ENCODE measurements at regions not wholly inside any gene's neighbourhood (a gene's known extent, or its start where the extent isn't known, plus 50 kb on each side); places are given as distances from the start of the nearest gene placed in this dataset.

GRCh38 chr21:22258821-22259220, 1260.6 kb downstream of the NCAM2 start:
- CTCF ChIA-PET = no interaction called here
- no peak for ATAC-seq
- WGBS (ENCODE audit: insufficient coverage, insufficient replicate concordance, low lambda C conversion rate, missing lambda C conversion rate) = 41% methylated on average over 1 of the region's 1 CpG

GRCh38 chr21:22260274-22260673, 1262.1 kb downstream of the NCAM2 start:
- FAIRE-seq = no peak
- no TSS peak for BruUV-seq (replicated peaks)
- ChIA-PET RAD21 (ENCODE audit: unreplicated experiment) (no interaction called here), SMC1A (ENCODE audit: uncharacterized antibody, unreplicated experiment) (no interaction called here), POLR2A (no interaction called here), CTCF (no interaction called here)
- intact Hi-C loops (cut with micrococcal nuclease; ENCODE audit: unreplicated experiment) = no loop called here
- TF ChIP-seq NR2C2 (IDR thresholded peaks at IDR 0.05; ENCODE audit: borderline replicate concordance, control insufficient read depth, insufficient read length, low read depth) (no peak), SP1 (IDR thresholded peaks at IDR 0.05; ENCODE audit: low read depth, low read length) (no peak), CHD1 (IDR thresholded peaks at IDR 0.05; ENCODE audit: low read depth, low read length) (no peak), E2F4 (IDR thresholded peaks at IDR 0.05; ENCODE audit: low read depth, low read length) (no peak), STAT1 (conservative IDR thresholded peaks at IDR 0.05) (no peak), PBX3 (IDR thresholded peaks at IDR 0.05; ENCODE audit: insufficient replicate concordance, low read depth, low read length) (no peak), ZNF384 (IDR thresholded peaks at IDR 0.05; ENCODE audit: borderline replicate concordance, low read depth, low read length) (no peak), BHLHE40 (IDR thresholded peaks at IDR 0.05; ENCODE audit: borderline replicate concordance in 1 of 2, low read depth in 2 of 2, low read length in 1 of 2) (no peak), RB1 (IDR thresholded peaks at IDR 0.05; ENCODE audit: borderline replicate concordance) (no peak)
- no peak overlapping the region for H3K9ac ChIP-seq (ENCODE audit: control insufficient read depth, insufficient read depth, low read length)
- in situ Hi-C loops (cut with MboI) = no loop called here
- H4K20me1 ChIP-seq (ENCODE audit: control insufficient read depth, insufficient read depth) = no peaks in the 10 kb centered on the region
- H2AFZ ChIP-seq (ENCODE audit: control insufficient read depth, low read depth, low read length) = no peak overlapping the region
- WGBS (ENCODE audit: insufficient coverage, insufficient replicate concordance, low lambda C conversion rate, missing lambda C conversion rate) = 90% methylated on average over 2 of the region's 2 CpGs
- H3K27ac ChIP-seq (ENCODE audit: control insufficient read depth, insufficient read depth) = no peak overlapping the region
- no peaks in the 10 kb centered on the region for H3K4me1 ChIP-seq (ENCODE audit: control insufficient read depth, insufficient read depth, low read length)
- no peak overlapping the region for H3K4me2 ChIP-seq (ENCODE audit: control insufficient read depth, insufficient read depth)
- no peak overlapping the region for H3K4me3 ChIP-seq
- no peak for ATAC-seq
- no peak for DNase-seq (ENCODE audit: low read depth, low spot score)
- H3K9me3 ChIP-seq (replicated peaks; ENCODE audit: control insufficient read depth, insufficient read depth, low read length) = no peaks in the 10 kb centered on the region
- no peaks in the 10 kb centered on the region for H3K79me2 ChIP-seq (ENCODE audit: control insufficient read depth, insufficient read depth, low read length)
- no peaks in the 10 kb centered on the region for H3K27me3 ChIP-seq (replicated peaks in 1 of 2; ENCODE audit: control insufficient read depth in 2 of 2, insufficient read depth in 2 of 2, low read length in 1 of 2)
- no peaks in the 10 kb centered on the region for H3K36me3 ChIP-seq (ENCODE audit: control insufficient read depth in 2 of 2, insufficient read depth in 2 of 2, low read length in 1 of 2)

More at GRCh38 chr21:22258821-22259220, 1260.6 kb downstream of the NCAM2 start:
- DNase-seq (ENCODE audit: low read depth, low spot score) (no peak), FAIRE-seq (no peak)
- no peaks in the 10 kb centered on the region for H3K36me3 ChIP-seq (ENCODE audit: control insufficient read depth in 2 of 2, insufficient read depth in 2 of 2, low read length in 1 of 2)
- H3K4me3 ChIP-seq = no peak overlapping the region
- no peaks in the 10 kb centered on the region for H3K79me2 ChIP-seq (ENCODE audit: control insufficient read depth, insufficient read depth, low read length)
- ChIA-PET POLR2A (no interaction called here), SMC1A (ENCODE audit: uncharacterized antibody, unreplicated experiment) (no interaction called here), RAD21 (ENCODE audit: unreplicated experiment) (no interaction called here)
- H3K4me2 ChIP-seq (ENCODE audit: control insufficient read depth, insufficient read depth) = no peak overlapping the region
- H2AFZ ChIP-seq (ENCODE audit: control insufficient read depth, low read depth, low read length) = no peak overlapping the region
- H3K4me1 ChIP-seq (ENCODE audit: control insufficient read depth, insufficient read depth, low read length) = no peaks in the 10 kb centered on the region
- no TSS peak for BruUV-seq (replicated peaks)
- intact Hi-C loops (cut with micrococcal nuclease; ENCODE audit: unreplicated experiment) = no loop called here
- no peaks in the 10 kb centered on the region for H3K9me3 ChIP-seq (replicated peaks; ENCODE audit: control insufficient read depth, insufficient read depth, low read length)
- H3K27me3 ChIP-seq (replicated peaks in 1 of 2; ENCODE audit: control insufficient read depth in 2 of 2, insufficient read depth in 2 of 2, low read length in 1 of 2) = no peaks in the 10 kb centered on the region
- TF ChIP-seq ZNF207 (IDR thresholded peaks at IDR 0.05; ENCODE audit: borderline replicate concordance) (no peak), ELK1 (IDR thresholded peaks at IDR 0.05; ENCODE audit: low read depth, low read length) (no peak), SREBF1 (IDR thresholded peaks at IDR 0.05; ENCODE audit: low read length) (no peak), EP300 (IDR thresholded peaks at IDR 0.05; ENCODE audit: borderline replicate concordance in 1 of 2, control insufficient read depth in 1 of 2, low read depth in 2 of 2, low read length in 2 of 2) (no peak), RUNX3 (IDR thresholded peaks at IDR 0.05; ENCODE audit: low read length) (no peak), TCF3 (IDR thresholded peaks at IDR 0.05; ENCODE audit: borderline replicate concordance, insufficient read depth, low read depth, low read length) (no peak), YBX1 (IDR thresholded peaks at IDR 0.05) (no peak)
- in situ Hi-C loops (cut with MboI) = no loop called here
- H3K9ac ChIP-seq (ENCODE audit: control insufficient read depth, insufficient read depth, low read length) = no peak overlapping the region
- H3K27ac ChIP-seq (ENCODE audit: control insufficient read depth, insufficient read depth) = no peak overlapping the region
- no peaks in the 10 kb centered on the region for H4K20me1 ChIP-seq (ENCODE audit: control insufficient read depth, insufficient read depth)
